A549 (cell line): ENCODE measurements at regions not wholly inside any gene's neighbourhood (a gene's known extent, or its start where the extent isn't known, plus 50 kb on each side); places are given as distances from the start of the nearest gene placed in this dataset.

Source experiments
- ATAC-seq, 2 experiments: fragments of 200-7000 bp in 1 of 2; fragments of >200 bp in 1 of 2; cut with Nextera tagmentation in 1 of 2; cut with Tn5 transposase in 1 of 2; 3 replicates each; pipeline versions ENCODE4 v1.8.0 to v1.9.1; 2018 to 2020; ENCODE audit warnings: mild to moderate bottlenecking in 1 of 2, moderate library complexity in 1 of 2
- CTCF ChIA-PET: fragments of 300-600 bp; sonication (Branson Sonifier 250); formaldehyde crosslinking; extraction: SDS; loops from one replicate; lab custom pipeline; 2021; ENCODE audit warnings: antibody characterized with exemption, inconsistent platforms; lab: Yijun Ruan, JAX
- POLR2A ChIA-PET: fragments of 350-600 bp; formaldehyde crosslinking; extraction: SDS; loops from one replicate; lab custom pipeline; 2021; ENCODE audit warnings: antibody characterized with exemption, inconsistent platforms; lab: Yijun Ruan, JAX
- DNase-seq, 2 experiments: peaks; one replicate each; pipeline versions ENCODE4 v3.0.0 to v3.0.0-alpha.2; 2011 to 2016; ENCODE audit warnings: low read depth in 1 of 2, low spot score in 1 of 2
- FAIRE-seq: peaks from 2 replicates; lab custom pipeline; 2011; peaks lifted over from hg19 to GRCh38; lab: Jason Lieb, UNC
- H3K27ac ChIP-seq, 2 experiments: fragments of >200 bp; sonication (Bioruptor Twin); formaldehyde crosslinking; 3 replicates each; pipeline ENCODE4 v1.5.1; 2016 to 2017
- H3K4me1 ChIP-seq: fragments of >200 bp; sonication (Bioruptor Twin); formaldehyde crosslinking; 3 replicates; pipeline ENCODE4 v1.6.1; 2016
- H3K4me2 ChIP-seq: fragments of >200 bp; sonication (Bioruptor Twin); formaldehyde crosslinking; 3 replicates; pipeline ENCODE4 v1.6.1; 2016
- H3K4me3 ChIP-seq: fragments of >200 bp; sonication (Bioruptor Twin); formaldehyde crosslinking; 3 replicates; pipeline ENCODE4 v1.5.1; 2016
- H3K9me3 ChIP-seq: fragments of >200 bp; sonication (Bioruptor Twin); formaldehyde crosslinking; 3 replicates; pipeline ENCODE4 v1.6.1; 2016
- BHLHE40 ChIP-seq: IDR thresholded peaks from 2 replicates; pipeline ENCODE4 v1.6.1; 2012; ENCODE audit warnings: low read depth, low read length, inconsistent platforms
- CHD2 ChIP-seq: fragments of 150-350 bp; IDR thresholded peaks from 2 replicates; pipeline ENCODE4 v1.6.1; 2014; ENCODE audit warnings: low read length; ENCODE audit not compliant: partially characterized antibody
- CTCF ChIP-seq: fragments of >200 bp; sonication (Bioruptor Twin); formaldehyde crosslinking; IDR thresholded peaks from 3 replicates; pipeline ENCODE4 v1.5.1; 2016
- ELK1 ChIP-seq: fragments of 150-350 bp; IDR thresholded peaks from 2 replicates; pipeline ENCODE4 v1.6.1; 2014; ENCODE audit warnings: low read depth, mild to moderate bottlenecking, low read length
- FOSB ChIP-seq: fragments of 250-450 bp; sonication (Bioruptor Pico); IDR thresholded peaks from 2 replicates; pipeline ENCODE4 v1.5.0; 2020; ENCODE audit warnings: mild to moderate bottlenecking, moderate library complexity
- GATA3 ChIP-seq: IDR thresholded peaks from 2 replicates; pipeline ENCODE4 v1.6.1; 2012; ENCODE audit warnings: borderline replicate concordance
- HES2 ChIP-seq: fragments of >200 bp; sonication (Bioruptor Twin); formaldehyde crosslinking; IDR thresholded peaks from 2 replicates; pipeline ENCODE4 v1.6.1; 2016
- HEYL ChIP-seq: fragments of 250-450 bp; sonication (Bioruptor Pico); IDR thresholded peaks from 2 replicates; pipeline ENCODE4 v1.8.0; 2021; ENCODE audit warnings: mild to moderate bottlenecking, moderate library complexity
- HMGXB4 ChIP-seq: fragments of 250-450 bp; sonication (Bioruptor Pico); IDR thresholded peaks from 2 replicates; pipeline ENCODE4 v1.5.0; 2021; ENCODE audit warnings: mild to moderate bottlenecking, moderate library complexity, borderline replicate concordance
- HOXA7 ChIP-seq: fragments of 250-450 bp; sonication (Bioruptor Pico); IDR thresholded peaks from 2 replicates; pipeline ENCODE4 v1.5.0; 2020; ENCODE audit warnings: mild to moderate bottlenecking, moderate library complexity
- JUN ChIP-seq, 2 experiments: fragments of >200 bp; sonication (Bioruptor Twin); formaldehyde crosslinking; IDR thresholded peaks; 2 replicates in 1 of 2; 3 replicates in 1 of 2; pipeline ENCODE4 v1.6.1; 2016 to 2017
- JUNB ChIP-seq: fragments of >200 bp; sonication (Bioruptor Twin); formaldehyde crosslinking; IDR thresholded peaks from 2 replicates; pipeline ENCODE4 v1.6.1; 2016
- MAFK ChIP-seq: fragments of 450-650 bp; IDR thresholded peaks from 2 replicates; pipeline ENCODE4 v1.6.1; 2014; ENCODE audit not compliant: partially characterized antibody
- MYC ChIP-seq: IDR thresholded peaks from 2 replicates; pipeline ENCODE4 v1.6.1; 2012; ENCODE audit warnings: mild to moderate bottlenecking, inconsistent platforms, low read length, improper control_type of control experiment, borderline replicate concordance
- PBX3 ChIP-seq: IDR thresholded peaks from 2 replicates; pipeline ENCODE4 v1.6.1; 2012
- PHF8 ChIP-seq: fragments of 200-600 bp; sonication (generic); IDR thresholded peaks from 2 replicates; pipeline ENCODE4 v1.6.1; 2016; ENCODE audit warnings: low read depth, mild to moderate bottlenecking, antibody characterized with exemption, moderate library complexity, borderline replicate concordance
- POLR2A ChIP-seq: IDR thresholded peaks from 2 replicates; pipeline ENCODE4 v1.6.1; 2012; ENCODE audit warnings: mild to moderate bottlenecking, low read length
- POLR2AphosphoS2 ChIP-seq: conservative IDR thresholded peaks from 2 replicates; pipeline ENCODE4 v1.6.1; 2012; ENCODE audit warnings: low read length, improper control_type of control experiment, inconsistent platforms
- RAD21 ChIP-seq, 2 experiments: fragments of >200 bp in 1 of 2; sonication (Bioruptor Twin) in 1 of 2; formaldehyde crosslinking in 1 of 2; IDR thresholded peaks in 1 of 2; conservative IDR thresholded peaks in 1 of 2; 2 replicates in 1 of 2; 3 replicates in 1 of 2; pipeline ENCODE4 v1.6.1; 2012 to 2018; ENCODE audit warnings: inconsistent platforms in 1 of 2
- RARB ChIP-seq: fragments of 250-450 bp; sonication (Bioruptor Pico); IDR thresholded peaks from 2 replicates; pipeline ENCODE4 v1.8.0; 2021; ENCODE audit warnings: mild to moderate bottlenecking, moderate library complexity
- RCOR1 ChIP-seq: fragments of 150-350 bp; IDR thresholded peaks from 2 replicates; pipeline ENCODE4 v1.6.1; 2014; ENCODE audit warnings: antibody characterized with exemption, low read length, low read depth
- RFX5 ChIP-seq: fragments of 450-650 bp; IDR thresholded peaks from 2 replicates; pipeline ENCODE4 v1.7.1; 2014; ENCODE audit warnings: antibody characterized with exemption, mild to moderate bottlenecking, moderate library complexity
- RNF2 ChIP-seq: fragments of 200-600 bp; sonication (generic); IDR thresholded peaks from 2 replicates; pipeline ENCODE4 v1.6.1; 2016; ENCODE audit warnings: low read depth, mild to moderate bottlenecking, antibody characterized with exemption, moderate library complexity, borderline replicate concordance
- SREBF2 ChIP-seq: fragments of 450-650 bp; IDR thresholded peaks from 2 replicates; pipeline ENCODE4 v1.6.1; 2014; ENCODE audit warnings: mild to moderate bottlenecking, moderate library complexity
- USF2 ChIP-seq: fragments of 450-650 bp; IDR thresholded peaks from 2 replicates; pipeline ENCODE4 v1.6.1; 2014; ENCODE audit warnings: antibody characterized with exemption
- ZNF302 ChIP-seq: fragments of 250-450 bp; sonication (Bioruptor Pico); IDR thresholded peaks from 2 replicates; pipeline ENCODE4 v1.9.0; 2021; ENCODE audit warnings: inconsistent platforms, mild to moderate bottlenecking, moderate library complexity
- ZSCAN20 ChIP-seq: fragments of 250-450 bp; sonication (Bioruptor Pico); IDR thresholded peaks from 2 replicates; pipeline ENCODE4 v1.8.0; 2022; ENCODE audit warnings: mild to moderate bottlenecking, moderate library complexity
- WGBS: methylation state at CpG from one replicate; pipeline ENCODE4 v1.1.6; 2017; ENCODE audit errors: missing lambda C conversion rate; 5-methylcytosine and 5-hydroxymethylcytosine counted together

GRCh38 chr4:81814987-81815541, 343.4 kb upstream of the RASGEF1B start:
- Histone ChIP-seq H3K27ac (no peak overlapping the region), H3K4me3 (no peak overlapping the region), H3K4me2 (no peak overlapping the region), H3K4me1 (no peaks in the 10 kb centered on the region), H3K9me3 (no peaks in the 10 kb centered on the region)
- ATAC-seq (no peak), DNase-seq (no peak), FAIRE-seq (no peak)
- ChIA-PET CTCF (interaction anchor here (1.6 kb wide), 1 partner anchor 10 kb away, joined by 4 read pairs; no protein-coding TSS in a partner anchor), POLR2A (no interaction called here)
- TF ChIP-seq HMGXB4 (CRISPR knock-in tag) (no peak), CHD2 (no peak), RCOR1 (no peak), CTCF (no peak), ZNF302 (no peak), MYC (no peak), RAD21 (conservative IDR thresholded peaks at IDR 0.05 in 1 of 2, IDR thresholded peaks at IDR 0.05 in 1 of 2) (no peak), MAFK (no peak), HOXA7 (no peak), BHLHE40 (no peak), ELK1 (no peak), RARB (CRISPR knock-in tag) (no peak), POLR2AphosphoS2 (no peak), RNF2 (no peak), GATA3 (no peak), POLR2A (no peak), HEYL (CRISPR knock-in tag) (no peak), PBX3 (no peak), JUNB (no peak), USF2 (no peak)
- WGBS: 9% methylated on average over 3 of the region's 3 CpGs

- Histone ChIP-seq H3K27ac (no peak overlapping the region), H3K4me1 (no peaks in the 10 kb centered on the region), H3K4me3 (no peak overlapping the region), H3K4me2 (no peak overlapping the region), H3K9me3 (no peaks in the 10 kb centered on the region)
- FAIRE-seq (no peak), ATAC-seq (no peak), DNase-seq (no peak)
- ChIA-PET CTCF (no interaction called here), POLR2A (no interaction called here)
- WGBS: 18% methylated on average over 5 of the region's 5 CpGs
- TF ChIP-seq ZSCAN20 (CRISPR knock-in tag) (no peak), RFX5 (no peak), CHD2 (no peak), PBX3 (no peak), PHF8 (no peak), FOSB (CRISPR knock-in tag) (no peak), SREBF2 (no peak), HES2 (no peak), CTCF (no peak), JUN (IDR thresholded peaks at IDR 0.05) (no peak)
Observed at GRCh38 chr4:81811562-81812293, 340.0 kb upstream of the RASGEF1B start.
